C4-2B (cell line): ENCODE measurements at regions not wholly inside any gene's neighbourhood (a gene's known extent, or its start where the extent isn't known, plus 50 kb on each side); places are given as distances from the start of the nearest gene placed in this dataset.

Experiments
- H3K27ac ChIP-seq: fragments of 450-650 bp; 2 replicates; pipeline ENCODE4 v1.5.1; 2017
- CTCF ChIP-seq: fragments of 450-650 bp; conservative IDR thresholded peaks from 2 replicates; pipeline ENCODE4 v1.5.1; 2017; ENCODE audit warnings: mild to moderate bottlenecking
- ZFX ChIP-seq: fragments of 450-650 bp; IDR thresholded peaks from 2 replicates; pipeline ENCODE4 v1.6.1; 2017

- TF ChIP-seq ZFX (no peak), CTCF (no peak)
- no peak overlapping the region for H3K27ac ChIP-seq
Measured at GRCh38 chr7:24233386-24233785, 50.6 kb upstream of the NPY start.
